Left lung (tissue), 4 donors: ENCODE measurements at regions not wholly inside any gene's neighbourhood (a gene's known extent, or its start where the extent isn't known, plus 50 kb on each side); places are given as distances from the start of the nearest gene placed in this dataset.

Experiments
- ATAC-seq: fragments of 200-7000 bp; cut with Tn5 transposase; one replicate; pipeline ENCODE4 v1.9.1; 2020; ENCODE audit warnings: moderate library complexity
- DNase-seq, 4 donors: peaks; one replicate each; pipeline ENCODE4 v3.0.0-alpha.2; 2013 to 2020
- H3K27ac ChIP-seq, 2 donors: fragments of 200-600 bp; sonication (generic) in 1 of 2; one replicate each; pipeline versions ENCODE4 v1.5.0 to v1.8.0; 2020 to 2021
- H3K27me3 ChIP-seq, 2 donors: fragments of 200-600 bp; sonication (generic) in 1 of 2; one replicate each; pipeline versions ENCODE4 v1.5.0 to v1.8.0; 2020 to 2021
- H3K36me3 ChIP-seq, 2 donors: fragments of 200-600 bp; sonication (generic) in 1 of 2; one replicate each; pipeline versions ENCODE4 v1.5.0 to v1.8.0; 2020 to 2021
- H3K4me1 ChIP-seq, 2 donors: fragments of 200-600 bp; one replicate each; pipeline ENCODE4 v1.8.0; 2021
- H3K4me3 ChIP-seq, 2 donors: fragments of 200-600 bp; sonication (generic) in 1 of 2; one replicate each; pipeline versions ENCODE4 v1.5.0 to v1.8.0; 2020 to 2021; ENCODE audit warnings: mild to moderate bottlenecking in 1 of 2
- H3K9me3 ChIP-seq, 2 donors: fragments of 200-600 bp; sonication (generic) in 1 of 2; one replicate each; pipeline versions ENCODE4 v1.5.0 to v1.8.0; 2020 to 2021
- CTCF ChIP-seq, 2 donors: fragments of 200-600 bp; sonication (generic) in 1 of 2; IDR thresholded peaks; one replicate each; pipeline versions ENCODE4 v1.5.0 to v1.8.0; 2021; ENCODE audit warnings: antibody characterized with exemption in 2 of 2
- intact Hi-C, 2 donors: fragments of 100-400 bp; cut with DNase I; formaldehyde crosslinking; loops; one replicate each; pipeline versions ENCODE4 v1.11.2 to v1.14.2; 2022
- donor health status: DM: no; HTN: yes; CAD: no.
- donor health status: DM: no; HTN: no; CAD: no.

DNA sequence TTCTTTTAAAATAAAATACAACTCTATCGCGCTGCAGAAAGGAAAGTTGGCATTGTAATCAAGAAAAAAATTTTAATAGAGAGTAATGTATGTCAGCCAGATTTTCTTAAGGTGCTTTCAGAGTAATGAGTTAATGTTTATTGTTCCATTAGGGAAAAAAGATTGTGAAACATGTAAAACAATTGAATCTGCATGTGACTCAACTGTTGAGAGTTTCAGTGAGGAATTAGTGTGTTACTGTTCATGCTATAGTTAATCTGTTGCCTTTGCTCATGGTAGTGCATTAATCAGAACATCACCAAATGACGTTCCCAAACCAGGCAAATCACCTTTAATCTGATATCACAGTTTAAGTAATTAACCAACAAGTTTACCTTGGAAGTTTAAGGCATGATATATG is 600.5 kb downstream of the NR2F1-AS1 start:
- no peak for ATAC-seq
- H3K27me3 ChIP-seq = no peaks in the 10 kb centered on the region
- intact Hi-C loops = no loop called here
- DNase-seq = no peak
- H3K27ac ChIP-seq = no peak overlapping the region
- no peak for TF ChIP-seq CTCF (IDR thresholded peaks at IDR 0.05)
- H3K9me3 ChIP-seq = peaks cover 0 to 4% of the 10 kb centered on the region in 2 donors
- H3K4me1 ChIP-seq = no peaks in the 10 kb centered on the region
- no peak overlapping the region for H3K4me3 ChIP-seq
- H3K36me3 ChIP-seq = no peaks in the 10 kb centered on the region

DNA sequence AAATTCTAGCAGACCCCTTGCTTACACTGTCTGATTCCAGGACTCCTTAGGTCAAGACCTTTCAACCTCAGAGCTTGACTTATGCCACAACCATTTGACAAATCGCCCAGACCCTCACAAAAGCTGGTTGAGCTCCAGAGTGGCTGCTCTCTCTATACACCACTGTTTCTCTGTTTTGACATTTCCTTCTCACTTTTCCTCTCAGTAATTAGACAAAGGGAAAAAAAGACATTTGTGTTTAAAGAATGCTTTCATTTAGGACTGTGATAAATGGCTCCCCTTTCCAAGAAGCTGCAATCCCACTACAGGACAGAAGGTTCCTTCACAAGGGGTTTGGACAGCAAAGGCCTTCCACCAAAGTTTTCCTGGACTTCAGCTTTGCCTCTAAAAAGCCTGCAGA is 601.3 kb downstream of the NR2F1-AS1 start:
- no peak for TF ChIP-seq CTCF (IDR thresholded peaks at IDR 0.05)
- peaks cover 0 to 4% of the 10 kb centered on the region in 2 donors for H3K9me3 ChIP-seq
- no peaks in the 10 kb centered on the region for H3K4me1 ChIP-seq
- intact Hi-C loops = no loop called here
- H3K36me3 ChIP-seq = no peaks in the 10 kb centered on the region
- no peak overlapping the region for H3K4me3 ChIP-seq
- ATAC-seq = no peak
- H3K27ac ChIP-seq = no peak overlapping the region
- no peak for DNase-seq
- no peaks in the 10 kb centered on the region for H3K27me3 ChIP-seq

DNA sequence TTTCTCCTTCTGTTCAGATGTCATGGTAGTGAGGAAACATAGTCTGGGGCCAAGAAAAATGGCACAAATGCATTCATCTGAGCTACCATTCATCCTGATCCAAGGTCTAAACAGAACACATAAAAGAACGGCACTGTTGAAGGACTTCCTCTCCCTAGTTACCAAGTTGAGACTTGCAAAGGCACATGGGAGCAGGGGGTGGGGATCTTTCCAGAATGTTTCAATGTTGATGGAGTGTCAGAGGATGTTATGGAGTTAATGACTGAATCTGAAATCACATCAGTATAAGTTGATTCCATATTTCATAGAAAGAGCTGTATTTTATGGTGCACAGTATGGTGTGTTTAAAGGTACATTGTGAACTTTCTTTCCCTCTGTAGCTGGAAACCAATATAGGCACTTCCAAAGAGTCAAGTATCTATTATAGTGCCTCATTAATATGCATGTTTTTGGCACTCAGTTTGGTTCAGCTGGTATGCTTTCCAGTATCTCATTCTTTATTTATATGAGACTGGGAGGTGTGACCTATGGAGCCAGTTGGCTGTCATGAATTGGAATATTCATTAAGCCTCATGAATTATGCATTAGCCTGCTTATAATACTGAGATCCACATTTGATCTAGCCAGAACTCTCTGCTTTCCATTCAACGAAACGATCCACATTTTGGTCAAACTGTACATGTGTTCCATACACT is 603.0 kb downstream of the NR2F1-AS1 start:
- H3K27ac ChIP-seq = no peak overlapping the region
- TF ChIP-seq CTCF (IDR thresholded peaks at IDR 0.05) = no peak
- DNase-seq = no peak
- H3K27me3 ChIP-seq = no peaks in the 10 kb centered on the region
- no peaks in the 10 kb centered on the region for H3K4me1 ChIP-seq
- no peak for ATAC-seq
- intact Hi-C loops = no loop called here
- H3K4me3 ChIP-seq = no peak overlapping the region
- H3K9me3 ChIP-seq = peaks cover 0 to 7% of the 10 kb centered on the region in 2 donors
- no peaks in the 10 kb centered on the region for H3K36me3 ChIP-seq

DNA sequence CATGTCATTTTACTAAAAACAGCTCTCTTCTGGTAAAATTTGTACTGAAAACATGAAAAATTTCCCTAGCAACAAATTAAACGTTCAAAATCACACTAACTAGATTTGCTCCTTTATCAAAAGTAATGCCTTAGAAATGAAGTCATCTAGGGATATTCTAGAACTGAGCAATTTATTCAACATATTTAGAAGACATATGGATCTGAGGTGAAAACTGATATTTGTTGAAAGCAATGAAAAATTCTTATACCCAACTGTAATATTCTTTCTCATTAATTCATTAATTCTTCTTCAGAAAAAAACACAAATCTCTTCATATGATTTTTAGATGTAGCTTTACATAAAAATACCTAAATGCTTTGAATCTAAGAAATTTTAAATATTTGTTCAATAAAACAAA is 604.9 kb downstream of the NR2F1-AS1 start:
- no peak overlapping the region for H3K4me3 ChIP-seq
- no peaks in the 10 kb centered on the region for H3K27me3 ChIP-seq
- TF ChIP-seq CTCF (IDR thresholded peaks at IDR 0.05) = no peak
- DNase-seq (no peak), ATAC-seq (no peak)
- no peaks in the 10 kb centered on the region for H3K4me1 ChIP-seq
- H3K36me3 ChIP-seq = no peaks in the 10 kb centered on the region
- intact Hi-C loops = no loop called here
- H3K9me3 ChIP-seq = peaks cover 0 to 7% of the 10 kb centered on the region in 2 donors
- no peak overlapping the region for H3K27ac ChIP-seq

DNA sequence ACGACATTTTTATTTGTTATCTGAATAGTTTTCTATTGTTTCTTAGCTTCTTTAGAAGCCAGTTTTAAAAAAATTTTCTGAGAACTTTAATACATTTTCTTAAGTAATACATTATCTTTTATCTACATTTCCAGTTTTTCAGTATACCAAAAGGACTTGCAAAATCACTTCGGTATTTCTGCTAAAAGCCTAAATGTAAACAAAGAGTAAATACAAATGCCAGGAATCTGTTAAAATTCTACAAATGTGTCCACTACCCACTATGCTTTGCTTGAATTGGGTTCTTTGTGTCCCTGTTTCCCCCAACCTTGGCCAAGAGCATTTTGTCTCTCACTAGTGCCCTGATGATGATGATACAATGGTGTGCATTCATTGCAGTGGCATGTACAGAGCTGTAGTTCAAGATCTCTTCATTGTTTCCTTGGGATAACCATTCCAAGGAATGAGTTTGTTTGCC is 611.2 kb downstream of the NR2F1-AS1 start:
- Histone ChIP-seq H3K9me3 (peaks cover 0 to 4% of the 10 kb centered on the region in 2 donors), H3K4me1 (no peaks in the 10 kb centered on the region), H3K27me3 (no peaks in the 10 kb centered on the region), H3K27ac (no peak overlapping the region), H3K4me3 (no peak overlapping the region), H3K36me3 (no peaks in the 10 kb centered on the region)
- TF ChIP-seq CTCF (IDR thresholded peaks at IDR 0.05) = no peak
- intact Hi-C loops = no loop called here
- DNase-seq (no peak), ATAC-seq (no peak)
